ENCODE measurements at regions not wholly inside any gene's neighbourhood (a gene's known extent, or its start where the extent isn't known, plus 50 kb on each side); places are given as distances from the start of the nearest gene placed in this dataset.
"Not testable (repeated sequence)": the region's sequence is repeated elsewhere in the genome, so short reads cannot be mapped to it uniquely, and the experiment has no call there.

GRCh38 chr5:12570688-12571087 is 666.4 kb upstream of the CTNND2 start:
- DNase-seq (ENCODE audit: low read depth) = no peak

- DNase-seq (ENCODE audit: low read depth) = no peak
These were observed 662.2 kb upstream of the CTNND2 start for GRCh38 chr5:12566441-12566840.

- no peak for DNase-seq (ENCODE audit: low read depth)
These were observed 652.8 kb upstream of the CTNND2 start for GRCh38 chr5:12557012-12557411.

GRCh38 chr5:12526113-12526512 is 621.9 kb upstream of the CTNND2 start:
- no peak for DNase-seq (ENCODE audit: low read depth)

- DNase-seq (ENCODE audit: low read depth) = no peak
These were observed 617.9 kb upstream of the CTNND2 start for GRCh38 chr5:12522116-12522515.

- DNase-seq (ENCODE audit: low read depth) = not testable (repeated sequence)
These were observed 600.7 kb upstream of the CTNND2 start for GRCh38 chr5:12504983-12505382.

- no peak for DNase-seq (ENCODE audit: low read depth)
These were observed 583.9 kb upstream of the CTNND2 start for GRCh38 chr5:12488161-12488560.

- DNase-seq (ENCODE audit: low read depth) = no peak
These were observed 576.2 kb upstream of the CTNND2 start for GRCh38 chr5:12480487-12480886.

GRCh38 chr5:12477554-12477953 is 573.3 kb upstream of the CTNND2 start:
- no peak for DNase-seq (ENCODE audit: low read depth)

- DNase-seq (ENCODE audit: low read depth) = no peak
These were observed 563.6 kb upstream of the CTNND2 start for GRCh38 chr5:12467799-12468198.

- no peak for DNase-seq (ENCODE audit: low read depth)
These were observed 556.4 kb upstream of the CTNND2 start for GRCh38 chr5:12460493-12461261.

- no peak for DNase-seq (ENCODE audit: low read depth)
These were observed 555.1 kb upstream of the CTNND2 start for GRCh38 chr5:12459326-12459725.

- DNase-seq (ENCODE audit: low read depth) = no peak
These were observed 514.8 kb upstream of the CTNND2 start for GRCh38 chr5:12419075-12419474.

GRCh38 chr5:12413585-12413984 is 509.3 kb upstream of the CTNND2 start:
- no peak for DNase-seq (ENCODE audit: low read depth)

- DNase-seq (ENCODE audit: low read depth) = no peak
These were observed 508.8 kb upstream of the CTNND2 start for GRCh38 chr5:12413075-12413474.

- no peak for DNase-seq (ENCODE audit: low read depth)
These were observed 495.6 kb upstream of the CTNND2 start for GRCh38 chr5:12399868-12400267.

- no peak for DNase-seq (ENCODE audit: low read depth)
These were observed 488.0 kb upstream of the CTNND2 start for GRCh38 chr5:12392246-12392645.

GRCh38 chr5:12385095-12385494 is 480.8 kb upstream of the CTNND2 start:
- no peak for DNase-seq (ENCODE audit: low read depth)

- no peak for DNase-seq (ENCODE audit: low read depth)
These were observed 479.8 kb upstream of the CTNND2 start for GRCh38 chr5:12384005-12384404.

- DNase-seq (ENCODE audit: low read depth) = no peak
These were observed 463.7 kb upstream of the CTNND2 start for GRCh38 chr5:12367973-12368372.

- no peak for DNase-seq (ENCODE audit: low read depth)
These were observed 456.0 kb upstream of the CTNND2 start for GRCh38 chr5:12360218-12360617.

GRCh38 chr5:12358371-12359090 is 454.3 kb upstream of the CTNND2 start:
- DNase-seq (ENCODE audit: low read depth) = no peak

- no peak for DNase-seq (ENCODE audit: low read depth)
These were observed 453.4 kb upstream of the CTNND2 start for GRCh38 chr5:12357626-12358025.

- DNase-seq (ENCODE audit: low read depth) = no peak
These were observed 450.4 kb upstream of the CTNND2 start for GRCh38 chr5:12354686-12355085.
